GM23338 (cell line): ENCODE measurements at regions not wholly inside any gene's neighbourhood (a gene's known extent, or its start where the extent isn't known, plus 50 kb on each side); places are given as distances from the start of the nearest gene placed in this dataset.
A peak's percentile ranks its signal among the peaks of the same experiment; 100 is the strongest.

Source experiments
- ATAC-seq: fragments of 200-7000 bp; cut with Tn5 transposase; 3 replicates; pipeline ENCODE4 v1.9.1; 2020
- DNase-seq: peaks from one replicate; pipeline ENCODE4 v3.0.0-alpha.2; 2015; ENCODE audit warnings: low spot score
- H2AFZ ChIP-seq: fragments of 200-600 bp; sonication (generic); 2 replicates; pipeline ENCODE4 v1.8.0; 2016; ENCODE audit warnings: antibody characterized with exemption, mild to moderate bottlenecking, moderate library complexity
- H3F3A ChIP-seq: fragments of 200-600 bp; sonication (generic); replicated peaks from 2 replicates; pipeline ENCODE4 v1.8.0; 2017; ENCODE audit warnings: antibody characterized with exemption, mixed run types, low read depth
- H3K27ac ChIP-seq: fragments of 200-600 bp; sonication (generic); 2 replicates; pipeline ENCODE4 v1.6.1; 2016; ENCODE audit warnings: low read depth
- H3K27me3 ChIP-seq: fragments of 200-600 bp; sonication (generic); 2 replicates; pipeline ENCODE4 v1.8.0; 2016; ENCODE audit warnings: mild to moderate bottlenecking, mixed run types, moderate library complexity; ENCODE audit not compliant: insufficient read depth
- H3K36me3 ChIP-seq: fragments of 200-600 bp; sonication (generic); 2 replicates; pipeline ENCODE4 v1.8.0; 2016; ENCODE audit warnings: mild to moderate bottlenecking; ENCODE audit not compliant: insufficient read depth
- H3K4me1 ChIP-seq: fragments of 200-600 bp; sonication (generic); 2 replicates; pipeline ENCODE4 v1.8.0; 2016; ENCODE audit warnings: mild to moderate bottlenecking, moderate library complexity; ENCODE audit not compliant: insufficient read depth
- H3K4me2 ChIP-seq: fragments of 200-600 bp; sonication (generic); 2 replicates; pipeline ENCODE4 v1.7.1; 2017; ENCODE audit warnings: mixed run types
- H3K4me3 ChIP-seq: fragments of 200-600 bp; sonication (generic); 2 replicates; pipeline ENCODE4 v1.6.1; 2016; ENCODE audit warnings: mixed run types
- H3K79me2 ChIP-seq: fragments of 200-600 bp; sonication (generic); replicated peaks from 2 replicates; pipeline ENCODE4 v1.8.0; 2017; ENCODE audit warnings: mild to moderate bottlenecking; ENCODE audit not compliant: insufficient read depth
- H3K9me2 ChIP-seq: fragments of 200-600 bp; sonication (generic); 2 replicates; pipeline ENCODE4 v1.8.0; 2017; ENCODE audit not compliant: insufficient read depth
- H4K20me1 ChIP-seq: fragments of 200-600 bp; sonication (generic); replicated peaks from 2 replicates; pipeline ENCODE4 v1.8.0; 2017; ENCODE audit warnings: mild to moderate bottlenecking; ENCODE audit not compliant: insufficient read depth
- H3K27ac Mint-ChIP-seq: 2 replicates; pipeline ENCODE4 v1.8.0; 2020; ENCODE audit warnings: inconsistent platforms, mild to moderate bottlenecking, moderate library complexity, mixed read lengths
- H3K27me3 Mint-ChIP-seq: 3 replicates; pipeline ENCODE4 v1.8.0; 2022; ENCODE audit warnings: low read depth, mild to moderate bottlenecking, moderate library complexity, mixed read lengths, inconsistent platforms; ENCODE audit not compliant: insufficient read depth, poor library complexity
- H3K36me3 Mint-ChIP-seq: 3 replicates; pipeline ENCODE4 v1.8.0; 2021; ENCODE audit warnings: low read depth, mild to moderate bottlenecking, inconsistent platforms, moderate library complexity, mixed read lengths
- H3K4me1 Mint-ChIP-seq: 3 replicates; pipeline ENCODE4 v1.8.0; 2020; ENCODE audit warnings: mild to moderate bottlenecking, inconsistent platforms, mixed read lengths
- H3K4me3 Mint-ChIP-seq: 3 replicates; pipeline ENCODE4 v1.8.0; 2021; ENCODE audit warnings: moderate library complexity, mild to moderate bottlenecking, inconsistent platforms, mixed read lengths
- H3K9me3 Mint-ChIP-seq: 3 replicates; pipeline ENCODE4 v1.8.0; 2020; ENCODE audit warnings: moderate library complexity, mild to moderate bottlenecking, inconsistent platforms, mixed read lengths
- CREB1 ChIP-seq: fragments of 250-450 bp; sonication (Bioruptor Pico); IDR thresholded peaks from 2 replicates; pipeline ENCODE4 v1.5.0; 2020; ENCODE audit warnings: low read depth, mild to moderate bottlenecking, moderate library complexity
- EZH2 ChIP-seq: fragments of 200-600 bp; sonication (generic); IDR thresholded peaks from one replicate; pipeline ENCODE4 v1.8.0; 2017; ENCODE audit warnings: antibody characterized with exemption, mild to moderate bottlenecking, low read depth; ENCODE audit not compliant: unreplicated experiment
- JUNB ChIP-seq: IDR thresholded peaks from one replicate; pipeline ENCODE4 v1.6.1; 2016; ENCODE audit warnings: antibody characterized with exemption; ENCODE audit not compliant: unreplicated experiment
- NANOG ChIP-seq: IDR thresholded peaks from 2 replicates; pipeline ENCODE4 v1.6.1; 2016; ENCODE audit warnings: antibody characterized with exemption, borderline replicate concordance
- STAT1 ChIP-seq: IDR thresholded peaks from one replicate; pipeline ENCODE4 v1.6.1; 2016; ENCODE audit warnings: antibody characterized with exemption; ENCODE audit not compliant: unreplicated experiment
- ZNF331 ChIP-seq: fragments of 250-450 bp; sonication (Bioruptor Pico); IDR thresholded peaks from 2 replicates; pipeline ENCODE4 v1.5.0; 2020; ENCODE audit warnings: low read depth, mild to moderate bottlenecking, moderate library complexity
- TF ChIP-seq, protein P1 (sequence below): IDR thresholded peaks from one replicate; pipeline ENCODE4 v1.6.1; 2018; ENCODE audit warnings: antibody characterized with exemption; ENCODE audit not compliant: unreplicated experiment
- TF ChIP-seq, protein P2 (sequence below): fragments of 250-450 bp; sonication (Bioruptor Pico); IDR thresholded peaks from 2 replicates; pipeline ENCODE4 v1.5.0; 2020; ENCODE audit warnings: mild to moderate bottlenecking, moderate library complexity
- TF ChIP-seq, protein P3 (sequence below): IDR thresholded peaks from 2 replicates; pipeline ENCODE4 v1.6.1; 2016; ENCODE audit warnings: antibody characterized with exemption

DNA sequence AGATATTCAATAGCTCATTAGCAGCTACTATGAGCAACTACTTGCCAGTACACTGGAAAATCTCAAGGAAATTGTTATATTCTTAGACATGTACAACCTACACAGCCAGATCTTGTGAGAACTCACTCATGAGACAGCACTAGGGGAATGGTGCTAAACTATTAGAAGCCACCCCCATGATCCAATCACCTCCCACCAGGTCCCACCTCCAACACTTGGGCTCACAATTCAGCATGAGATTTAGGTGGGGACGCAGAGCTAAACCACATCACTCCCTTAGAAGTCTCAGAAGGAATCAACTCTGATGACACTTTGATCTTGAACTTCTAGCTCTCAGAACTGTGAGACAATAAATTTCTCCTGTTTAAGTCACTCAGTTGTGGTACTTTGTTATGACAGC, 418.3 kb upstream of the SPHKAP start (continued):
- TF ChIP-seq, protein P1, sequence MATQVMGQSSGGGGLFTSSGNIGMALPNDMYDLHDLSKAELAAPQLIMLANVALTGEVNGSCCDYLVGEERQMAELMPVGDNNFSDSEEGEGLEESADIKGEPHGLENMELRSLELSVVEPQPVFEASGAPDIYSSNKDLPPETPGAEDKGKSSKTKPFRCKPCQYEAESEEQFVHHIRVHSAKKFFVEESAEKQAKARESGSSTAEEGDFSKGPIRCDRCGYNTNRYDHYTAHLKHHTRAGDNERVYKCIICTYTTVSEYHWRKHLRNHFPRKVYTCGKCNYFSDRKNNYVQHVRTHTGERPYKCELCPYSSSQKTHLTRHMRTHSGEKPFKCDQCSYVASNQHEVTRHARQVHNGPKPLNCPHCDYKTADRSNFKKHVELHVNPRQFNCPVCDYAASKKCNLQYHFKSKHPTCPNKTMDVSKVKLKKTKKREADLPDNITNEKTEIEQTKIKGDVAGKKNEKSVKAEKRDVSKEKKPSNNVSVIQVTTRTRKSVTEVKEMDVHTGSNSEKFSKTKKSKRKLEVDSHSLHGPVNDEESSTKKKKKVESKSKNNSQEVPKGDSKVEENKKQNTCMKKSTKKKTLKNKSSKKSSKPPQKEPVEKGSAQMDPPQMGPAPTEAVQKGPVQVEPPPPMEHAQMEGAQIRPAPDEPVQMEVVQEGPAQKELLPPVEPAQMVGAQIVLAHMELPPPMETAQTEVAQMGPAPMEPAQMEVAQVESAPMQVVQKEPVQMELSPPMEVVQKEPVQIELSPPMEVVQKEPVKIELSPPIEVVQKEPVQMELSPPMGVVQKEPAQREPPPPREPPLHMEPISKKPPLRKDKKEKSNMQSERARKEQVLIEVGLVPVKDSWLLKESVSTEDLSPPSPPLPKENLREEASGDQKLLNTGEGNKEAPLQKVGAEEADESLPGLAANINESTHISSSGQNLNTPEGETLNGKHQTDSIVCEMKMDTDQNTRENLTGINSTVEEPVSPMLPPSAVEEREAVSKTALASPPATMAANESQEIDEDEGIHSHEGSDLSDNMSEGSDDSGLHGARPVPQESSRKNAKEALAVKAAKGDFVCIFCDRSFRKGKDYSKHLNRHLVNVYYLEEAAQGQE = no peak

DNA sequence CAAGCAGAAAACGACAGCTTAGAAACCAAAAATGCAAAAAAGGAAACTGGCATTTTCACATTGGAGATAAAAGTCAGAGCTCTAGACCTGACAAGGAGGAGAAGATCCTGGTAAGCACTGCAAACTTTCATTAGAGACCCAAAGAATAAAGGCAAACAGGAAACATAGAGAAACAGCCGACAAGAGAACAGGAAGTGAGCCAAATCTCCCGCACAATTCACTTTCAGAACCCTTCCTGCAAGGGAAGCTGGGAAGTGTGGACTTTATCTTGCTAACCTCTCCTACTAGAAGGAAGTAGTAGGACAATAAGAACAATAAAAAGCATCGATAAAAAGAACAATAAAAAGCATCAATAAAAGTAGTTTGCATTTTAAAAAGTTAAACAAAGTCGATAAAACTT, 417.8 kb upstream of the SPHKAP start:
- Histone ChIP-seq H3K36me3 (no peaks in the 10 kb centered on the region), H3F3A (no peaks in the 10 kb centered on the region), H2AFZ (peak overlapping the region; percentile 66; the same call in 1 of the 2 replicates), H3K27me3 (no peaks in the 10 kb centered on the region), H4K20me1 (no peaks in the 10 kb centered on the region), H3K4me2 (no peak overlapping the region), H3K4me1 (no peaks in the 10 kb centered on the region), H3K79me2 (no peaks in the 10 kb centered on the region), H3K4me3 (no peak overlapping the region), H3K9me2 (peaks cover 4% of the 10 kb centered on the region; the same call in 1 of the 2 replicates), H3K27ac (no peak overlapping the region)
- H3K4me1 Mint-ChIP-seq = no peaks in the 10 kb centered on the region
- no peaks in the 10 kb centered on the region for H3K9me3 Mint-ChIP-seq
- DNase-seq (no peak), ATAC-seq (no peak)
- H3K27ac Mint-ChIP-seq = no peak overlapping the region
- no peaks in the 10 kb centered on the region for H3K36me3 Mint-ChIP-seq
- no peaks in the 10 kb centered on the region for H3K27me3 Mint-ChIP-seq
- TF ChIP-seq EZH2 = no peak
- TF ChIP-seq CREB1 (CRISPR knock-in tag) = no peak
- TF ChIP-seq STAT1 = no peak
- no peak for TF ChIP-seq JUNB
- no peak for TF ChIP-seq ZNF331 (CRISPR knock-in tag)
- H3K4me3 Mint-ChIP-seq = no peak overlapping the region

DNA sequence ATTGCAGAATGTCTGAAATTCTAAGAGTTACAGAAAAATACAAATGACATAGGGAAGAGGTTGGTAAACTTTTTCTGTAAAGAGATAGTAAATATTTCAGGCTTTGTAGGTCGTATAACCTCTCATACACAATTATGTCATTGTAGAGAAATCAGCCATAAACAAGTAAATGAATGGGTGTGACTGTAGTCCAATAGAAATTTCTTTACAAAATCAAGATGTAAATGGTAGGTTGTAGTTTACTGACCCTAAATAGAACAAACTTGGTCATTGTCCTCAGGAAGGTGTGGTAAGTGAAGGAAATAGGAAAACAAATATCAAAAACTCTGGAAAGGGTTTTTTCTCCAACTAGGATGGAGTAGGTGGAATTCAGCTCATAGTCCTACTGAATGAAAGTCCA, 415.5 kb upstream of the SPHKAP start:
- DNase-seq = no peak
- no peaks in the 10 kb centered on the region for H3K4me1 ChIP-seq
- Mint-ChIP-seq H3K9me3 (no peaks in the 10 kb centered on the region), H3K27me3 (no peaks in the 10 kb centered on the region), H3K4me3 (no peak overlapping the region), H3K4me1 (no peaks in the 10 kb centered on the region), H3K27ac (no peak overlapping the region), H3K36me3 (no peaks in the 10 kb centered on the region)
- H3K4me3 ChIP-seq = no peak overlapping the region
- no peaks in the 10 kb centered on the region for H3K27me3 ChIP-seq
- peaks cover 4% of the 10 kb centered on the region; the same call in 1 of the 2 replicates for H3K9me2 ChIP-seq
- no peaks in the 10 kb centered on the region for H3K36me3 ChIP-seq
- no peak overlapping the region for H2AFZ ChIP-seq
- H4K20me1 ChIP-seq = no peaks in the 10 kb centered on the region
- TF ChIP-seq STAT1 (no peak), NANOG (no peak), EZH2 (no peak)
- TF ChIP-seq, protein P2, sequence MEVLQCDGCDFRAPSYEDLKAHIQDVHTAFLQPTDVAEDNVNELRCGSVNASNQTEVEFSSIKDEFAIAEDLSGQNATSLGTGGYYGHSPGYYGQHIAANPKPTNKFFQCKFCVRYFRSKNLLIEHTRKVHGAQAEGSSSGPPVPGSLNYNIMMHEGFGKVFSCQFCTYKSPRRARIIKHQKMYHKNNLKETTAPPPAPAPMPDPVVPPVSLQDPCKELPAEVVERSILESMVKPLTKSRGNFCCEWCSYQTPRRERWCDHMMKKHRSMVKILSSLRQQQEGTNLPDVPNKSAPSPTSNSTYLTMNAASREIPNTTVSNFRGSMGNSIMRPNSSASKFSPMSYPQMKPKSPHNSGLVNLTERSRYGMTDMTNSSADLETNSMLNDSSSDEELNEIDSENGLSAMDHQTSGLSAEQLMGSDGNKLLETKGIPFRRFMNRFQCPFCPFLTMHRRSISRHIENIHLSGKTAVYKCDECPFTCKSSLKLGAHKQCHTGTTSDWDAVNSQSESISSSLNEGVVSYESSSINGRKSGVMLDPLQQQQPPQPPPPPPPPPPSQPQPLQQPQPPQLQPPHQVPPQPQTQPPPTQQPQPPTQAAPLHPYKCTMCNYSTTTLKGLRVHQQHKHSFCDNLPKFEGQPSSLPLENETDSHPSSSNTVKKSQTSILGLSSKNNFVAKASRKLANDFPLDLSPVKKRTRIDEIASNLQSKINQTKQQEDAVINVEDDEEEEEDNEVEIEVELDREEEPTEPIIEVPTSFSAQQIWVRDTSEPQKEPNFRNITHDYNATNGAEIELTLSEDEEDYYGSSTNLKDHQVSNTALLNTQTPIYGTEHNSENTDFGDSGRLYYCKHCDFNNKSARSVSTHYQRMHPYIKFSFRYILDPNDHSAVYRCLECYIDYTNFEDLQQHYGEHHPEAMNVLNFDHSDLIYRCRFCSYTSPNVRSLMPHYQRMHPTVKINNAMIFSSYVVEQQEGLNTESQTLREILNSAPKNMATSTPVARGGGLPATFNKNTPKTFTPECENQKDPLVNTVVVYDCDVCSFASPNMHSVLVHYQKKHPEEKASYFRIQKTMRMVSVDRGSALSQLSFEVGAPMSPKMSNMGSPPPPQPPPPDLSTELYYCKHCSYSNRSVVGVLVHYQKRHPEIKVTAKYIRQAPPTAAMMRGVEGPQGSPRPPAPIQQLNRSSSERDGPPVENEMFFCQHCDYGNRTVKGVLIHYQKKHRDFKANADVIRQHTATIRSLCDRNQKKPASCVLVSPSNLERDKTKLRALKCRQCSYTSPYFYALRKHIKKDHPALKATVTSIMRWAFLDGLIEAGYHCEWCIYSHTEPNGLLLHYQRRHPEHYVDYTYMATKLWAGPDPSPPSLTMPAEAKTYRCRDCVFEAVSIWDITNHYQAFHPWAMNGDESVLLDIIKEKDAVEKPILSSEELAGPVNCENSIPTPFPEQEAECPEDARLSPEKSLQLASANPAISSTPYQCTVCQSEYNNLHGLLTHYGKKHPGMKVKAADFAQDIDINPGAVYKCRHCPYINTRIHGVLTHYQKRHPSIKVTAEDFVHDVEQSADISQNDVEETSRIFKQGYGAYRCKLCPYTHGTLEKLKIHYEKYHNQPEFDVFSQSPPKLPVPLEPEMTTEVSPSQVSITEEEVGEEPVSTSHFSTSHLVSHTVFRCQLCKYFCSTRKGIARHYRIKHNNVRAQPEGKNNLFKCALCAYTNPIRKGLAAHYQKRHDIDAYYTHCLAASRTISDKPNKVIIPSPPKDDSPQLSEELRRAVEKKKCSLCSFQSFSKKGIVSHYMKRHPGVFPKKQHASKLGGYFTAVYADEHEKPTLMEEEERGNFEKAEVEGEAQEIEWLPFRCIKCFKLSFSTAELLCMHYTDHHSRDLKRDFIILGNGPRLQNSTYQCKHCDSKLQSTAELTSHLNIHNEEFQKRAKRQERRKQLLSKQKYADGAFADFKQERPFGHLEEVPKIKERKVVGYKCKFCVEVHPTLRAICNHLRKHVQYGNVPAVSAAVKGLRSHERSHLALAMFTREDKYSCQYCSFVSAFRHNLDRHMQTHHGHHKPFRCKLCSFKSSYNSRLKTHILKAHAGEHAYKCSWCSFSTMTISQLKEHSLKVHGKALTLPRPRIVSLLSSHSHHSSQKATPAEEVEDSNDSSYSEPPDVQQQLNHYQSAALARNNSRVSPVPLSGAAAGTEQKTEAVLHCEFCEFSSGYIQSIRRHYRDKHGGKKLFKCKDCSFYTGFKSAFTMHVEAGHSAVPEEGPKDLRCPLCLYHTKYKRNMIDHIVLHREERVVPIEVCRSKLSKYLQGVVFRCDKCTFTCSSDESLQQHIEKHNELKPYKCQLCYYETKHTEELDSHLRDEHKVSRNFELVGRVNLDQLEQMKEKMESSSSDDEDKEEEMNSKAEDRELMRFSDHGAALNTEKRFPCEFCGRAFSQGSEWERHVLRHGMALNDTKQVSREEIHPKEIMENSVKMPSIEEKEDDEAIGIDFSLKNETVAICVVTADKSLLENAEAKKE (CRISPR knock-in tag) = no peak
- TF ChIP-seq, protein P3, sequence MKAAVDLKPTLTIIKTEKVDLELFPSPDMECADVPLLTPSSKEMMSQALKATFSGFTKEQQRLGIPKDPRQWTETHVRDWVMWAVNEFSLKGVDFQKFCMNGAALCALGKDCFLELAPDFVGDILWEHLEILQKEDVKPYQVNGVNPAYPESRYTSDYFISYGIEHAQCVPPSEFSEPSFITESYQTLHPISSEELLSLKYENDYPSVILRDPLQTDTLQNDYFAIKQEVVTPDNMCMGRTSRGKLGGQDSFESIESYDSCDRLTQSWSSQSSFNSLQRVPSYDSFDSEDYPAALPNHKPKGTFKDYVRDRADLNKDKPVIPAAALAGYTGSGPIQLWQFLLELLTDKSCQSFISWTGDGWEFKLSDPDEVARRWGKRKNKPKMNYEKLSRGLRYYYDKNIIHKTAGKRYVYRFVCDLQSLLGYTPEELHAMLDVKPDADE = no peak
- ATAC-seq = no peak
- H3F3A ChIP-seq = no peaks in the 10 kb centered on the region
- no peak overlapping the region for H3K27ac ChIP-seq
- no peak overlapping the region for H3K4me2 ChIP-seq
- no peaks in the 10 kb centered on the region for H3K79me2 ChIP-seq
